Astrocyte of the cerebellum (primary cell): ENCODE measurements at regions not wholly inside any gene's neighbourhood (a gene's known extent, or its start where the extent isn't known, plus 50 kb on each side); places are given as distances from the start of the nearest gene placed in this dataset.

Source experiments
- DNase-seq: peaks from one replicate; pipeline ENCODE4 v3.0.0-alpha.2; 2011; ENCODE audit warnings: low read depth
- H3K4me3 ChIP-seq: 2 replicates; pipeline ENCODE4 v1.5.1; 2011; ENCODE audit warnings: mild to moderate bottlenecking, low read depth, low read length, moderate library complexity
- in situ Hi-C: cut with HindIII; loops from 2 replicates; pipeline ENCODE4 v1.10.0; 2017; ENCODE audit warnings: low sequenced_read_pairs
- TF ChIP-seq, protein P1 (sequence below): IDR thresholded peaks from 2 replicates; pipeline ENCODE4 v1.5.1; 2012; ENCODE audit warnings: low read length, low read depth, moderate library complexity, mild to moderate bottlenecking; ENCODE audit errors: missing control alignments

DNA sequence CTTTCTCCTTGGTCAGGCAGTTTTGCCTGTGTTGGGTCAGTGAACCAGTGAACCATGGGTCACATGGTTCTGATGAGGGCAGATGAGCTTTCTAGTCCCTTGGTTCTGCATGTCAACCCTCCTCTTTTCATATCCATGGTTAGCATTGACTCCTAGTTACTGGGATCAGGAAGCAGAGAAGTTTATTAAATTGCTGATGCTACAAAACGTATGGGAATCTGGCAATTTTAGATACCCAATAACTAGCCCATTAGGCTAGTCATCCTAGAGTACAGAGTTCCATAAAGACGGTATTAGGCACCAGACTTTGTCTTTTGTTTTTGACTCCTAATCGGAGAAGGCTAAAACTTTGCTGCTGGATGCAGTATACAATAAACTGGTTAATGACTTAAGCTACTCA lies 273.1 kb downstream of the ATPSCKMT start:
- no peak overlapping the region for H3K4me3 ChIP-seq
- TF ChIP-seq, protein P1, sequence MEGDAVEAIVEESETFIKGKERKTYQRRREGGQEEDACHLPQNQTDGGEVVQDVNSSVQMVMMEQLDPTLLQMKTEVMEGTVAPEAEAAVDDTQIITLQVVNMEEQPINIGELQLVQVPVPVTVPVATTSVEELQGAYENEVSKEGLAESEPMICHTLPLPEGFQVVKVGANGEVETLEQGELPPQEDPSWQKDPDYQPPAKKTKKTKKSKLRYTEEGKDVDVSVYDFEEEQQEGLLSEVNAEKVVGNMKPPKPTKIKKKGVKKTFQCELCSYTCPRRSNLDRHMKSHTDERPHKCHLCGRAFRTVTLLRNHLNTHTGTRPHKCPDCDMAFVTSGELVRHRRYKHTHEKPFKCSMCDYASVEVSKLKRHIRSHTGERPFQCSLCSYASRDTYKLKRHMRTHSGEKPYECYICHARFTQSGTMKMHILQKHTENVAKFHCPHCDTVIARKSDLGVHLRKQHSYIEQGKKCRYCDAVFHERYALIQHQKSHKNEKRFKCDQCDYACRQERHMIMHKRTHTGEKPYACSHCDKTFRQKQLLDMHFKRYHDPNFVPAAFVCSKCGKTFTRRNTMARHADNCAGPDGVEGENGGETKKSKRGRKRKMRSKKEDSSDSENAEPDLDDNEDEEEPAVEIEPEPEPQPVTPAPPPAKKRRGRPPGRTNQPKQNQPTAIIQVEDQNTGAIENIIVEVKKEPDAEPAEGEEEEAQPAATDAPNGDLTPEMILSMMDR: no peak
- no peak for DNase-seq
- in situ Hi-C loops: no loop called here

DNA sequence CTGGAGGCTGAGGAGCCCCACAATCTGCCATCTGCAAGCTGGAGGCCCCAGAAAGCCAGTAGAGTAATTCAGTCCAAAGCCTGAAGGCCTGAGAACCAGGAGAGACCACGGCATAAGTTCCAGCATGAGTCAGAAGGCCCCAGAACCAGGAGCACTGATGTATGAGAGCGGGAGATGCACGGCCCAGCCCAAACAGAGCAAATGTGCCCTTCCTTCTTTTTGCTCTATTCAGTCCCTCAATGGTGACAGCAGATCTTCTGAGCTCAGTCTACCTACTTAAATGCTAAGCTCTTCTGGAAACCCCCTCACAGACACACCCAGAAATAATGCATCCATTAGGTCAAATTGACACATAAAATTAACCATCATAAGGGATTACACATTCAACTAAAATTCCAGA lies 277.6 kb downstream of the ATPSCKMT start:
- TF ChIP-seq, protein P1: no peak
- in situ Hi-C loops: no loop called here
- no peak overlapping the region for H3K4me3 ChIP-seq
- DNase-seq: no peak

DNA sequence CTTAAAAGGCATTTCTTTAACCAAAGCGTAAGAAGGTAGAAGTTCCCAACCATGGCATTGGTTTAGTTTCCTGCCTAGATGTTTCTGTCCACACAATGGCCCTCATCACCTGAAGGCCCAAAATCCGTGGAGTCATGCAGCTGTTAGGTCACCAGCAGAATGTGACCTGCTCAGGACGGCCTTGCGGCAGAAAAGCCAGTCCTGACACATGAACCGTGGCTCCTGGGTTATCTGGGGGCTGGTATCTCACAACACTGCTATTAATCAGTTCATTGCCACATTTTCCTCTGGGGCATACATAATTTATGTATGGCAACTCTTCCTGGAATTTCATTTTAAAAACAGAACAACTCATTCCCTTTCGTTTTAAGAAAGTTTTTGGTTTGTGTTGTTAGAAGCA lies 278.4 kb downstream of the ATPSCKMT start:
- in situ Hi-C loops: no loop called here
- H3K4me3 ChIP-seq: no peak overlapping the region
- DNase-seq: no peak
- TF ChIP-seq, protein P1: no peak

DNA sequence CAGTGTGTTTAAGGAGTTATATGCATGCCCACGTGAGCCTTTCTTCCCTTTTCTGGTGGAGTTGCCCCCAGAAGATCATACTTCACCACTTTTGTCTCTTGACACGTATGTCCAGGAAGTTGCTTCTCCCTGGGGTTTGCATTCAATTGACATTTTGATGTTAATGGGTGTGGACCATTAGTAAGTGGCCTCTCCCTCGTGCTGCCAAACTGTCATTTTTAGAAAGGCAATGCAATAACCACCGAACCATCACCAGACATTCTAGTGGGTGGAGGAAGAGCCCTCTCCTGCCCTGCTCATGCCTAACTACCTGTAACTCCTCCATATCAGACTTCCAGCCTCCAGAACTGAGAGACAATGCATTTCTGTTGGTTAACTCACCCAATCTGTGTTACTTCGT lies 290.8 kb downstream of the ATPSCKMT start:
- TF ChIP-seq, protein P1: no peak
- H3K4me3 ChIP-seq: no peak overlapping the region
- DNase-seq: no peak
- in situ Hi-C loops: no loop called here

DNA sequence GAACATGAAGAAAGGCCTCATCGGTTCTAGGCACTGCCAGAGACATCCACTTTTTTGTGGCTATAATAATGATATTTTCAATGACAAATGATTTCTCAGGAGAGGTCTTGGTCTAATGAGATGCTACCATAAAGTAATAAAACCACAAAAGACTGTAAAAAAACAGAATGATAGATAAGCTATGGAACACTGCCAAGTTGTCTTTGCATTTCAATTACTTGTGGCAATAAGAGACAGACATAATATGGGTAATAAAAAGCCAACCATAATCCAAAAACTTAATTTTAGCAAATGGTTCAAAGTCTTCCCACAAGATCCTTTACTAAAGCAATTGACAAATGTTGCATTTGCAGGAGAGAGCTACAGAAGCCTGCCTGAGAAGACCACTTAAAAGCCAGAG lies 292.5 kb downstream of the ATPSCKMT start:
- TF ChIP-seq, protein P1: no peak
- no peak for DNase-seq
- no peak overlapping the region for H3K4me3 ChIP-seq
- in situ Hi-C loops: no loop called here

DNA sequence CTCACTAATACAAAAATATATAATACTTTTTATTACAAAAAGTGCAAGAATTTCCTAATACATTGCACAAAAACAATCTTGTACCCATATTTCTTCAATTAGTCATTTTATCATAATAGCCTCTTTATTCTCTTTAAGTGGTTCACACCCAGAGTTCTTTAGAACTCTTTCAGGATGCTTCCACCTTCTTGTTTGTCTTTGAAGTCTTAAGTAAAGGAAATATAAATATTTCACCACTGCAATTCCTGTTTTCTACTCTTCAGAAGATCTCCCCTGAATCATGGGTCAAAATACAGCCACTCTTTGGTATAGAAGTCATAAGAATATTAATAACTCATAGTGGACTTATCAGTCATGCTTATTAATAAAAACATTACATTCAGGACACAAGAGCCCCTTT lies 293.0 kb downstream of the ATPSCKMT start:
- H3K4me3 ChIP-seq: no peak overlapping the region
- no peak for DNase-seq
- in situ Hi-C loops: no loop called here
- TF ChIP-seq, protein P1: no peak

DNA sequence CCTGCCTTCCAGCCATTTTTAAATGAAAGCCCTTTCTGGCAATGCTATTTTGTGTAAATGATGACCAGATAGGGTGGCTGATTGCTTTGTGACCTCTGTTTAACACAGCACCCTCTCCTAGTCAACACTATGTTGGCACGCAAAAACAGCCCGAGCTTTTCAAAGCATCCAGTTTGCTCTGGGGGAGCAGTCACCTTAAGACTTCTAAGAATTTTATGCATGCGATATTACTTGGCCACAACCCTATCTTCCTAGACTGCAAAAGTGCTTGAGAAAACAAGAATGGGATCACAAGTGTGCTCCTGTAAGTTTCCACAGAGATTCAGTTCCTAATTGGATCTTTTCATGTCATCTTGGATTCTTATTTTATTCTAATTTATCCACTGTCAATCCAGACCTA lies 294.1 kb downstream of the ATPSCKMT start:
- TF ChIP-seq, protein P1: no peak
- in situ Hi-C loops: no loop called here
- DNase-seq: no peak
- no peak overlapping the region for H3K4me3 ChIP-seq
